NCI-H748 (cell line): ENCODE measurements at regions not wholly inside any gene's neighbourhood (a gene's known extent, or its start where the extent isn't known, plus 50 kb on each side); places are given as distances from the start of the nearest gene placed in this dataset.
"Not testable (repeated sequence)": the region's sequence is repeated elsewhere in the genome, so short reads cannot be mapped to it uniquely, and the experiment has no call there.

Source experiments
- DNase-seq: peaks from one replicate; lab custom pipeline; 2025; ENCODE audit not compliant: unreplicated experiment; lab: John Stamatoyannopoulos, UW

DNA sequence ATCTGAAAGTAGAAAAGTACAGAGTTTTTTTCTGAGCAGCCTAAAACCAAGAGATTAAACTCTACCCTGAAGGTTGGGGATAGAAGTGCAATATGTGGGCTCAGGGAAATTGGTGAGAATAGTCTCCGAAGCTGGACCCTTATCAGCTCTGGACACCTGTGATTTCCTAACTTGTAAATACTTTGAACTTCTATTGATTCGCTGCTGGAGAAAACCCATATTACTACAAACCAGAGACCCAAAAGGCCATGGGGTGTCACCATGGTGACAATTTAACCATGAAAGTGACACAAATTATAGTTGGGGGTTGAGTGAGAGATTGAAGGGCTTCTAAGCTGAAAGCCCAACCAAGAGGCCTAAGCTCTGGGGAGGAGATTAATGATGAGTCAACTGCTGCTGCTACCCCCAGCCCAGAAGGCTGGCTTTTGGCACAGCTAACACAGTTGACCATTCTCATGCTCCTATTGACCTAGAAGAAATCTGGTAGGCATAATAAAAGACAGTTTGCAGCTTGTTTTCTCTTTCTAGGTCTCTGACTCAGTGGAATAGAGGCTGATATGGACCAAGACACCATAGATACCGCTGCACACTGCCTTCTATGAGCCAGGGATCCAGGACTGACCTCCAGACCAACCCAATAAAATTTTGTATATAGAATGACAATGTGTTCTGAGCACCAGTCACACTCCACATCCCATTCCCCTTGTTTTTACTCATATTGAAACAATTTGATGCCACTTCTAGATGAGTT, 131.9 kb upstream of the FNDC3A start:
- no peak for DNase-seq

DNA sequence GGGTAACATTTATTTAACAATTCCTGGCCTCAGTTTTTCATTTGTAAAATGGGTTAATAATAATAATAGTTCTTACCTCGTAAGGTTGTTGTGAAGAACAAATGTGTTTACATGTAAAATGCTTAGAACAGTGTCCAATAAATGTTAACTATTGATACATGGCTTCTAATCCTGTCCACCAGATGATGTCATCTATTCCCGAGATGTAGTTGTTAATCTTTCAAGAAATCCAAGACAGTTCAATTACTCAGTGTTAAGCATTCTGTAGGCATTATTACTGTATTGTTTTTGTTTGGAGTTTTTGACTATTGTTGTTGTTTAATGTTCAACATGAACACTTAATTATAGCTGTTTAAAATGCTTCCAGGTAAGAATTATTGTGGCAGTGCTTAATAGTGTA, 131.0 kb upstream of the FNDC3A start:
- no peak for DNase-seq

DNA sequence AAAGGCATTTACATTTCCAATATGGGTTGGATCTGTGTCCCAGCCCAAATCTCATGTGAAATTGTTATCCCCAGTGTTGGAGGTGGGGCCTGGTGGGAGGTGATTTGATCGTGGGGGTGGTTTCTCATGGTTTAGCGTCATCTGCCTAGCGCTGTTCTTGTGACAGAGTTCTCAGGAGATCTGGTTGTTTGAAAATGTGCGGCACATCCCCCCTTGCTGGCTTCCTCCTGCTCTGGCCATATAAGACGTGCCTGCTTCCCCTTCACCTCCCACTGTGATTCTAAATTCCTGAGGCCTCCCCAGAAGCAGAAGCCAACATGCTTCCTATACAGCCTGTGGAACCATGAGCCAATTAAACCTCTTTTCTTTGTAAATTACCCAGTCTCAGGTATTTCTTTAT, 126.2 kb upstream of the FNDC3A start:
- no peak for DNase-seq

DNA sequence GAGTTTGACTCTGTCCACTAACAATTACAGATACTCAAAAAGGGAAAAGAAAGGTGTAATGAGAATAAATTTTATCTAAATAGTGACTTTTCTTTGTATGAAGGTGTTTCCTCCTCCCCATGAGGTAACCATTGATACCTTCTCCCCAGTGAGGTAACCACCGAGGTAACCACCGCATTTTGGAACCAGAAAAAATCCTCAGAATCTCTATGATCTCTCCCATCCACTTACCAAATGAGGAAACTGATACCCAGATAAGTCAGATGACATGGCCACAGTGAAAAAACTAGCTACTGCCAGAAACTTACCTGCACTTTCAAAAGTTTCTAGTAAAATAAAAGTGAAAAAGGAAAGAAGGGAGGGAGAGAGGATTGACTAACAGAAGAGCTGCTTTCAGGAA, 124.0 kb upstream of the FNDC3A start:
- no peak for DNase-seq

- no peak for DNase-seq
These were observed 122.6 kb upstream of the FNDC3A start for GRCh38 chr13:48852911-48853727.

- DNase-seq: no peak
These were observed 122.0 kb upstream of the FNDC3A start for GRCh38 chr13:48853728-48854102.

- DNase-seq: peak; percentile 25
These were observed 118.1 kb upstream of the FNDC3A start for GRCh38 chr13:48857576-48857975.

GRCh38 chr13:48858122-48858902, 117.4 kb upstream of the FNDC3A start:
- DNase-seq: peak; percentile 28

- peak; percentile 42 for DNase-seq
These were observed 116.2 kb upstream of the FNDC3A start for GRCh38 chr13:48859272-48860105.

GRCh38 chr13:48860364-48860763, 115.3 kb upstream of the FNDC3A start:
- no peak for DNase-seq

GRCh38 chr13:48862572-48862971, 113.1 kb upstream of the FNDC3A start:
- DNase-seq: no peak

DNA sequence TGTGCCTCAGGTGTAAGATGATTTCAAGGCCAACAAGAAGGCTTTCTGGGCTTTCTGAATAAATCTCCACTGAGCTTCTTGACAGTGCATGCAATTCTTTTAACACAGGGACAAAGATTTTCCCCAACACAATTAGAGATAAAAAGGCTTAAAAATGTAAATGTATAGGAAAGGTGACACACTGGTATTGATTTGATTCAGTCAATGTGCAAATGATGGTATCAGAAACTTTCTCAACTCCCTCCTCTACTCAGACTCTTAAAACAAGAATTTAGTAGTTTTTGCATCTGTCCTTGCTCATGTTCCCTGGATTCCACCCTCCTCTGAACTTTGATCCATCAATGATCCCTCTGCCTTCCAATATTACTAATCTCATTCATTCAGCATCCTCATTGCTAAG, 111.6 kb upstream of the FNDC3A start:
- DNase-seq: no peak

DNA sequence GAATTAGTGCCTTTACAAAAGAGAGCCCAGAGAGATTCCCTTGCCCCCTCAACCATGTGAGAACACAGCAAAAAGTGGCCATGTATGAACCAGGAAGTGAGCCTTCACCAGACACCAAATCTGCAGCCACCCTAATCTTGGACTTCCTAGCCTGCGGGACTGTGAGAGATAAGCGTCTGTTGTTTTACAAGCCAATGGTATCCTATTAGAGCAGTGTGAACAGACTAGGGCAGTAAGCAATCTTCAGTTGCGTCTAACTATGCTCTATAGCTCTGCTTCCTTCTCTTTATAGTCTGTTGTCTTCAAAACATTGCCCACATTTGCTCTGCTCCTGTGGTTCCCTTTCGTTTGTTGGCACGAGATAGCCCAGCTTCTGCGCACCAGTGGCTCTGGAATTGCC, 109.5 kb upstream of the FNDC3A start:
- DNase-seq: no peak

- no peak for DNase-seq
These were observed 102.6 kb upstream of the FNDC3A start for GRCh38 chr13:48873081-48873480.

DNA sequence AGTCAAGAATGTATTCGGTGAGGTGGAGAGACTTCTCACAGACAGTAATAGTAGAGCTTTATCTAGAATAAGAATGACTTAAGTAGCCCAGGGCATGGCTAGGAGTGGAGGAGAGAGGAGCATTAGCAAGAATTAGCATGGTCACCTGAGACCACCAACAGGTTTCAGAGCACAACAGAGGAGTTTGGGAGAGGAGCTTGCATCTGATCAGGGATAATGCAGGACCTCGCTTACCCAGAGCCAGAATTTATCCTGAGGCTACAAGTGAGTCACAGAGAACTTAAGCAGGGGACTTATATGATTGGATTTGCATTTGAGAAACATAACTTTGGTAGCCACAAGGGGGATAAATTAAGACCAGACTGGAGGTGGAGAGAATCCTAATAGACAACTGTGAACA, 102.1 kb upstream of the FNDC3A start:
- DNase-seq: no peak

- DNase-seq: no peak
These were observed 101.5 kb upstream of the FNDC3A start for GRCh38 chr13:48874165-48874564.

DNA sequence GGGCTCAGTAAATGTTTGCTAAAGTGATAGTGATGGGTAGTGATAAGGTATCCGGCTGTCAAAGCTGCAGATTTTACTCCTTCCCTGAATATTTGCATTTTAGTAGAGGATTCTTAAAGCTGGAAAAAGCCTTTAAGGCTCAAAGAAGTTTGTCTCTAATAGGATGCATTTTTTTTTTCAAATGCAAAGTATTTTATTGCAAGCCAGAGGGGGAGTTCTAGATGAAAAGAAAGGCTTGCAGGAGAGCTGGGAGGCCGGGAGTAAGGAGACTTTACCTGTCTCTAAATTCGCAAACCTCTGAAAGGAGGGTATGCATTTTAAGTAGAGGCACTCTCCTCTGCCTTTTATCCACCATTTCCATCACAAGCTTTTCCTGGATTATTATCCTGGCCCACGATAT, 100.7 kb upstream of the FNDC3A start:
- DNase-seq: no peak

DNA sequence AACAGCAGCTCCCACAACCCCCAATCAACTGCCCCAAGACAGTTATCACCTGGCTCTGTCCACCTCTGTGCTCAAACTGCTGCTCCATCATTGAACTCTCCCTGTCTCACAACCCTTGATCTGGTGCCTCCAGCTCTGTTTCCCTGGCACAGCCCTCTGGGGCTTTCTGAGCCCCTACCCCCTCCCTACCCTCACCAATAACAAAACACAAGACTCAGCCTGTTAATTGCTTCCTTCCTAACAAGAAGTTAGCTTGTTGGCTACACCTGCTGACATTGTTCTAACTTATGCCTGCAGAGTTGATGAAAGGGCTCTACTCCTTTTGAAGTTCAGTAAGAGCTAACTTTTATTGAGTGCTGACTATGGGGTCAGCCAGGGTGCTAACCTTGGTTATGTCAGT, 99.4 kb upstream of the FNDC3A start:
- DNase-seq: no peak

GRCh38 chr13:48879432-48879831, 96.3 kb upstream of the FNDC3A start:
- DNase-seq: no peak

DNA sequence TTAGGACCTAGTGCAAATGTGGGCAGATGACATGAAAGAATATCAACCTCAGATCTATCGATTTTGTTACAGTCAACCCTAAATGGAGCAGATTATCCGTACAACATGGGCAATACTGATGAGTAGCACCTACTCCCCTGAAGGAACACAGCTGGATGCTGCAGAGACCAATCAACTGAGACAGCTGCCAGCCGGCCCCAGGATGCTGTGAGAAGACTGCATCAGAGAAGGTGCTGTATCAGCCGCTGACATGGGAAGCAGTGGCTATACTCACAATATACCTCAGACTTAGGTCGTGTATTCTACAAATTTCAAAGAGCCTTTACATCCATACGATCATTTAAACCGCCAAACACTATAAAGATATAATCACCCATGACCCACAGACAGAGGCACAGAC, 95.9 kb upstream of the FNDC3A start:
- no peak for DNase-seq

- not testable (repeated sequence) for DNase-seq
These were observed 91.9 kb upstream of the FNDC3A start for GRCh38 chr13:48883786-48884185.
